GM18861 (cell line): ENCODE measurements at regions not wholly inside any gene's neighbourhood (a gene's known extent, or its start where the extent isn't known, plus 50 kb on each side); places are given as distances from the start of the nearest gene placed in this dataset.

Source experiments
- ATAC-seq: cut with Tn5 transposase; IDR thresholded peaks from one replicate; pipeline ENCODE4 v1.9.1; 2021; ENCODE audit not compliant: unreplicated experiment

DNA sequence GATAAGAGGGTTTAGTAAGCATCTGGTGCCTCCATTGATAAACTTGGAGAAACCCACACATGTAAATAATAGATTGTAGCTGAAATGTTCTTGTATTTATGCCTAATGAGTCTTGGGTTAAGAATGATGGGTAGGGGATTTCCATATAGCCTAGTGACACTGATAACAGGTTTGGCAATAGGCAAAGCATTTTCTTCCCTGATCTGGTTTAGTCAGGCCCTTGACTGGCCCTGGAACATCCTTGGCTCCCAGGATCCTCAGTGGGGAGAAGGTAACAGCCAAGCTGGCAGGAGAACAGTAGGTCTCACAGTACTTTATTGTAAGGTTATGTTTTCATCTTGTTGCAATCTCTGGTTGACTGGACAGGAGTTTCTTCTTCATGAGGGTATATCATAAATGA is 228.4 kb downstream of the DIPK2A start:
- ATAC-seq, result no peak

GRCh38 chr3:144200466-144200865 is 228.8 kb downstream of the DIPK2A start:
- no peak for ATAC-seq

- no peak for ATAC-seq
Observed at GRCh38 chr3:144221761-144222160, 250.1 kb downstream of the DIPK2A start.

GRCh38 chr3:144229330-144229729 is 257.7 kb downstream of the DIPK2A start:
- no peak for ATAC-seq

DNA sequence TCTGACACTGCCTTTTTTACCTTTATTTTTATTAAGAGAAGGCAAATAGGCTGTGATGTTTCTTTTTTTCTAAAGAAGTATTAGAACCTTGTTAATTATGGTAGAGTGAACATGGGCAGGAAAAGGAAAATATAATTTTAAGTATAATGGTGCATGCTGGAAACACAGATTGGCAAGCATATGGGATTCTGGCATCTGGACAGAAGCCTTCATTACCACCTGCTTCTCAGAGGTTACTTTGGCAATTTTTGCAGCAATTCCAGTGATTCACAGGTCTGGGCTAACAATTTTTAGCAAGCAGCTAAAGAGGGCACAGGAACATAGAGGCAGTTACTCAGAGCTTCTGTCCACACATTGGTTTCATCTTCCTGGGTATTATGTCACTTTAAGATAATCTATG is 258.3 kb downstream of the DIPK2A start:
- ATAC-seq, result no peak

DNA sequence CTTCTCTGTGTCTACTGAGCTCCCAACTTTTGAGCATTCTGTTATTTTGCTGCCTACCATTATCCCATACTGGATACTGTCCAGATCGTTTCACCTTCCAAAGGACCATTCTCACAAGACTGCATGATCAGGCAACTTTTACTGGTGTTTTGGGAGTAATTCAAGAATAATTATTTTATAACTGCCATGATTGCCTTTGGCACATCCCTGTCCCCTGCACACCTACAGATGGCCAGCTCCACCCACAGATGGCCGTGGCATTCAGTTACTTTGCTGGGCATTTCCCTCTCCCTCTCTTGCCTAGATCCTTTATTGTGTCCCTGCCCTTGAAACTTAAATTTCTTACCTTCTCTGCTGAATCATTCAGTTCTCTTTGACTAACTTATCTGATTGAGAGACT is 263.9 kb downstream of the DIPK2A start:
- no peak for ATAC-seq

DNA sequence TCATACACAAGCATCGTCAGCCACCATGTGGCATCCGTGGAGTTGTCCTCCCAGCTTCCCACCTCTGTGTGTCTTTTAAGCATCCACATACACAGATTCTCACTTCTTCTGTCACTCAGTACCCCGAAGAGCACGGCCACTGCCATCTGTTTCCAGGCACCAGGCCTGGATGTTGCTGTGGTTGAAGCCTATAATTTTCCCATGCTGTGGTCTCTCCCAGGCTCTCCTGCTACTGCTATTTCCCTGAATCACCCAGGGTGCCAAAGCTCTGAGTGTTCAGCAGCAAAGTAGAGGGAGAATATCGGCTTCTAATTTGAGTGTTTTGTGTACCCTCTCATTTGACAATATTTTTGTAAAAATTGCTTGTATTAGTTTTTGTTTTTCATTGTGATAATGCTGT is 265.7 kb downstream of the DIPK2A start:
- no peak for ATAC-seq

DNA sequence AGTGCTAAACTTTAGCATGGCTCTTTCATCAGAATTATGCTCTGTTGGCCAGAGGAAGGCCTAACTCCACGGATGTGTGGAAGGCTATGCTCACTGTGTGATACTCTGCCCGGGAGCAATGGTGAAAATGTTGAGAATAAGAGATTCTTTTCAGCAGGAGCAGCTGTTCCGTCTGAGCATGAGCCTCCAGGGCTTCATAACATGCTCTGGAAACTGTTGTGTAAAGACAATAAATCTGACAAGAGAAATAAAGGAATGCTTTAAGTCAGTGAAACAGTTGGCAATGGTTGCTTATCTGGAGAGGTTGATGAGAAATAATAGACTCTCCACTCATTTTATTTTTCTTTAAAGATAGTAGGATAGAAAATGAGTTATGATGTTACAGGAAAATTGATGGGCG is 269.8 kb downstream of the DIPK2A start:
- no peak for ATAC-seq

DNA sequence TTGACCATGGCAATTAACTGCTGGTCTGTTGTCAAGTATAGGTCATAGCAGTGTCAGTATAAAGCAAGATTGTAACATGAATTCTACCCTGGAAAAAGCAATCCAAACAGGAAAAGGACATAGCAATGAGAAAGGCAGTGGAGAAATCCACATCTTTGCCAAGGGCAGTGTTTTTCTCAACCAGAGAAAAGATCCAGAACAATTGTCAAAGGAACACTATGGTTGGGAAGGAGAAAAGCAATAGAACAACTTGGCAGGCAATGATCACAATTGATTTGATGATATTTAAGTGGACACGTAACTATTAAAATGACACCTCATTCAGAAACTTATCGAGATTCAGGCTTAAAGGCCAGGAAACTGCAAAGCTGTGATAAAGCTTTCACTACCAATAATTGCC is 271.1 kb downstream of the DIPK2A start:
- ATAC-seq, result no peak

DNA sequence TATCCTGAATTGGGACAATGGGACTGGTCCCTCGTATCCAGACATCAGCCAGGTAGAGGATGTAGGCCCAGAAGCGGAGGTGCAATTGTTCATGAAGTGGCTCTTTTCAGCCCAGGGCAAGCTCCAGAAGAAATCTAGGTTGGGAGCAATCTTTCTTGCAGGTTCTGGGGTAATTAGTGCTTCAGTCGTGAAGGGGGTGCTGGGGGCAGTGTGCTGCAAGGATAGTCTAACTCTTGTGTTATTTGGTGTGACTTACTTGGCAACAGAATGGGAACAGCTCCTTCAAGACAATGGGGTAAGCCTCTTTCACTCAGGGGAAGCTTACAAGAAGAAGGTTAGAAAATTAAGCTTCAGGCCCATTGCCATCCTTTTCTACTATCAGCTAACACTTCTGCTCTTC is 273.0 kb downstream of the DIPK2A start:
- ATAC-seq, result no peak

DNA sequence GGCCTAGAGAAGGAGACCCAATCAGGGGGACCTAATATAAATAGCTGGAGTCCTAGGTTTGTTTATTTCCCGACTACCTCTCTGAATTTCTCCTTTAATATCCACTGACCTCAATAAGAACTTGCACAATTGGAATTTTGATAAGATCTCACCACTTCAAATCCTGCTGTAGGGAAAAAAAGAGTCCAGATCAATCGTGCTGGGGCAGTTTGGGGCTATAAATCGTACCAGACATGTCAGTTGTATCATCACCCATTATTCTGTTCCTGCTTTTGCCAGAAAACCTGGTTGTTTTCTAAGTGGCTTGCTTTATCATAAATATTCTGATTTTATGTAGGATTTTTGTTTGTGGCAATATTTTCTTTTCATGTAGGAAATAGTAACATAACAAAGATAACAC is 281.3 kb downstream of the DIPK2A start:
- no peak for ATAC-seq

DNA sequence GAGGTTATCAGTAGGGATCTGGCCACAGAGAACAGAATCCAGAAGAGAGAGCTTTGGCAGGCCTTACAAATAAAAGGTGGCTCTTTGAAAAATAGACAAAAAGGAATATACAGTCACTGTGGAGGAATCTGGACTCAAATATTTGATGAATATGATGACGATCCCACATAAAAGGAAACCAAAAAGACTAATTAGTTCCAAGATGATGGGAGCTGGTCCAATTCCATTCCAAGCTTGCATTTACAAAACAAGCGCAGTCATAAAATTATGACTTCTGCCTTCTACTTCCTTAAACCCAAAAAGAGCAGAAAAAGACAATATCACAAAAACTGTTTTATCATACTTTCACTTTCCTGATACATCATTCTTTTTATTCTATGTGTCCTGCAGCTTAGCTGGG is 285.8 kb downstream of the DIPK2A start:
- no peak for ATAC-seq

GRCh38 chr3:144259267-144259666 is 287.6 kb downstream of the DIPK2A start:
- ATAC-seq, result no peak

DNA sequence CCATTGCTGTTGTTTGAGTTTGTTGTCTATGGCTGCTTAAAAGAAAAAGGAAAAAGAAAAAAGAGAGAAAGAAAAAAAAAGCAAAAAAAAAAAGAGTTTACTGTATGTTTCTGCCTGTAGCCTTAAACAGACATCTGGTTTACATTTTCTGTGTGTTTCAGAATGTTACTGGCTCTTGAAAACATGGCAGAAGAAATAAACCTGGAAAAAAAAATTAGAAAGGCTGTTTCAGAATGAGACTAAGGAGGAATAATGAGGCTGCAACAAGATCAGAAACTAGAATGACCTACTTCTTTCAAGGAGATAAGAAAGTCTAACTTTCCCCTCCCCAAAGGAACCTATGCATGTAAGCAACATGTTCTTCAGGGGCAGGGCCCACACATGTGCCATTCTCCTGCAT is 292.1 kb downstream of the DIPK2A start:
- ATAC-seq, result no peak

DNA sequence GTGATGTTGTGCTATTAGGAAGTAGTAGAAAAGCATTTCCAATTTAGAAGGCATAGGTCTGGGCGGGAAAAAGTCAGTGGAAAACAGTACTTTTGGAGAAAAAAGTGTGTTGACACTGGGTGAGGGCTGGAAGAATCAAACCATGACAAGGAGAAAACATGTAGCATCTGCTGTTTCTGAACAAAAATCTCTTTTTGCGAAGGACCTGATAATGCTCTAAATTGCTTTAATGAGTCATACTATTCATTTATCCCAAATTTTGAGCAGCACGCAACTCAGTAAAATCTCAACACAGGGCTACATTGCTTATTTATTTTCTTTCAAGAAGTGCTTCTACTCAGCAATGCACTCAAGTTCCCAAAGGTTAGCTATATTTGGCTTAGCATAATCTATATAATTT is 292.7 kb downstream of the DIPK2A start:
- ATAC-seq, result no peak

DNA sequence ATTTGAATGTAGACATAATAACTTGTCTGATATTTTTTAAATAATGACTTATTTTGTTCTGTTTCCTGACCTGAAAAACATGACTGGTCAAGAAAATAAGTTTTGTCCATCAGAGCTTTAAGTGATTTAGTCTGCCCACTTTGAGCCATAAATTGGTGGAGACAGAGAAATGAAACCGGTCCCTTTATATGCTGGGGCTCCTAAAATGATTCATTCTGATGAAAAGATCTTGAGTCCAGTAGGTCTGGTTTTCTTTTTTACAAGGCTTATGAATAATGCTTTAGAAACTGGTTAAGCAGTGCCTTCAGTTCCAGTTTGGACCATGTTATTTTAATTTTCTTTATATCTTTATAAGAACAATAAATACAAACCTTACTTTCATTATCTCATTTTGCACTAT is 293.2 kb downstream of the DIPK2A start:
- ATAC-seq, result no peak

- no peak for ATAC-seq
Observed at GRCh38 chr3:144265542-144266100, 294.0 kb downstream of the DIPK2A start.

GRCh38 chr3:144270100-144270499 is 298.5 kb downstream of the DIPK2A start:
- ATAC-seq, result no peak

DNA sequence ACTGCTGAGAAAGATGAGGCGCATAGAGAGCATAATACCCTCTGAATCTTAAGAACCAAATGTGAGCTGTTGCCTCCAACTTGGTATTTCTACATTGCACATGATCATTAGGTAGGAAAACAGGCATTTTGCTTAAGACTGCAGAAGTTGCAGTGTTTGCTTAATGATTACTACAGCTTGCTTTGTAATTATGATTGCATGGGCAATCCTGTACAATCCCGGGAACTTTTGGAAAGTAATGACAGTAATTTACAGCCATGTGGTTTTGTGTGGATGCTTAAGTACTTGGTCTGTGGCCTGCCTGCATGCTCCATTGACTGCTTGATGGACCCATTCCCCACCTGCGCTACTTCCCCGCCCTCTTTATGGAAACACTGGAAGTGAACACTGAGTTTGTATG is 301.1 kb downstream of the DIPK2A start:
- ATAC-seq, result no peak

- no peak for ATAC-seq
Observed at GRCh38 chr3:144273601-144274000, 302.0 kb downstream of the DIPK2A start.

DNA sequence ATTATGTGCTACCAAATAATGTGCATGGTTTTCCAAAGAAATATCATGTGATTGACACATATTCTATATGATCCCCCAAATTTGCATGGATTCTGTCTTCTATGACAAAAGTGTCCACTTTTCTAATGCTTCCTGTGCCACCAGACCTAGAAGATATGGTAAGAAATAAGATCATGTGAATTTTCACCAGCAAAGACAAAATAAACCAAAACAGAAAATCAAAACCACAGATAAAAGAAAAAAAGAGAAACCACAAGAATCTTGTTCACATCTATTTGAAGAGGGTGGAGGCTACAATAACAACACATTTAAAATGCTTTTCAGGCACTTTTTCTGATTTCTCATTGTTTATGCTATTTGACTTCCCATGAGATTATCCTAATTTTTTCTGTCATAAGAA is 303.4 kb downstream of the DIPK2A start:
- ATAC-seq, result no peak

- ATAC-seq, result no peak
Observed at GRCh38 chr3:144282313-144282712, 310.7 kb downstream of the DIPK2A start.

DNA sequence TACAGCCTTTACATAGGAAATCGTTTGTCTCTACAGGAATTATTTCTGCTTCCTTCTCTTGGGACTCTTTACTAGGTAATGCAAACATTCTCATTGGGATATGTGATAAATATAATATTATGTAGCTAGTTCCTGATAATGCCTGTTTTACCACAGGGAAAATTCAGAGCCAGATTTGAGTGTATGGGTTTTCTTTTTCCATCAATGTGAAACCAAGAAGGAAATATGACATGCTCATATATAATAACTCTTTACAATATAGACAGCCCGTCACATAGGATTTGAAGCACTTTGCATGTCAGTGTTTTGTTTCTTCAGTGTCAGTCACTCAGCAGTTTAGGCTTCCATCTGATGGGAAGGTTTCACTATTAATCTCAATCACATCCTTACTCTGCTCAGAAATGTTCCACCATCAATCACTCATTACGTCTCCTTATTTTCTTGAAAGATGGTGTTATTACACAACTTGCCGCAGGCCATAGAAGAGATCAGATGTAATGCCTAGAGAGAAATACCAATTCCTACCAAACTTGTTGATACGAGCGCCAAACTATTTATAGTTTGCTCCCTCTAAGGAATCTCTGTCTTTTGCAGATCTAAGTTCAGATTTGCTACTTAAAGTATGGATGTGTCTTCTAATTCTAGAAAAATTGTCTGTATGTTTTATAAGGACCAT is 314.8 kb downstream of the DIPK2A start:
- ATAC-seq, result no peak
